ENCODE measurements at regions not wholly inside any gene's neighbourhood (a gene's known extent, or its start where the extent isn't known, plus 50 kb on each side); places are given as distances from the start of the nearest gene placed in this dataset.

DNA sequence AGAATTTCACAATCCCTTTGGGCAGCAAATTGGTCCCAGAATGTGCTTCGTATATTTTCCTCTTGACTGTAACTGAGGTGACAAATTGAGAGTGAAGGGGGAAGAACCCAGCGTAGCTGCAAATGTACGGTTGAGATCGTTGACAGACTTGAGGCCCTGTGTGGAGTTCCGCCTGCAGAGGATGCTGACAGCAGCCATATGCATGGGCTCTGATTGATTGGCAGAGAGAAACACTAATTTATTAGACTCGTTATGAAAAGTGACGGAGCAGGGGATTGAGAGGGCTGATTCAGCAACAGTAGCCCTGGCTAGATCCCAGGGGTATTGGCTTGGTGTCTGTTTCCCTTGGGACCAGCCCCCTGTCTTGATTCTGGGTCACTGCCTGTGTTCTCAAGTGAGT is 930.1 kb upstream of the EEF2KMT start:
- FAIRE-seq: no peak

More for the DNA sequence above, 930.1 kb upstream of the EEF2KMT start:
- no peak for TF ChIP-seq SRSF4 (IDR thresholded peaks at IDR 0.05; ENCODE audit: low read depth, low read length, poor library complexity, severe bottlenecking)
- TF ChIP-seq ZNF501 (CRISPR knock-in tag; IDR thresholded peaks at IDR 0.05): no peak
- no peak for TF ChIP-seq CBX1 (IDR thresholded peaks at IDR 0.05; ENCODE audit: low read depth)
- TF ChIP-seq ZBTB7B (CRISPR knock-in tag; IDR thresholded peaks at IDR 0.05): no peak
- TF ChIP-seq, protein P1, sequence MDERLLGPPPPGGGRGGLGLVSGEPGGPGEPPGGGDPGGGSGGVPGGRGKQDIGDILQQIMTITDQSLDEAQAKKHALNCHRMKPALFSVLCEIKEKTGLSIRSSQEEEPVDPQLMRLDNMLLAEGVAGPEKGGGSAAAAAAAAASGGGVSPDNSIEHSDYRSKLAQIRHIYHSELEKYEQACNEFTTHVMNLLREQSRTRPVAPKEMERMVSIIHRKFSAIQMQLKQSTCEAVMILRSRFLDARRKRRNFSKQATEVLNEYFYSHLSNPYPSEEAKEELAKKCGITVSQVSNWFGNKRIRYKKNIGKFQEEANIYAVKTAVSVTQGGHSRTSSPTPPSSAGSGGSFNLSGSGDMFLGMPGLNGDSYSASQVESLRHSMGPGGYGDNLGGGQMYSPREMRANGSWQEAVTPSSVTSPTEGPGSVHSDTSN (CRISPR knock-in tag; IDR thresholded peaks at IDR 0.05): no peak
- TF ChIP-seq MYNN (CRISPR knock-in tag; IDR thresholded peaks at IDR 0.05; ENCODE audit: low read depth): no peak
- TF ChIP-seq, protein P2, sequence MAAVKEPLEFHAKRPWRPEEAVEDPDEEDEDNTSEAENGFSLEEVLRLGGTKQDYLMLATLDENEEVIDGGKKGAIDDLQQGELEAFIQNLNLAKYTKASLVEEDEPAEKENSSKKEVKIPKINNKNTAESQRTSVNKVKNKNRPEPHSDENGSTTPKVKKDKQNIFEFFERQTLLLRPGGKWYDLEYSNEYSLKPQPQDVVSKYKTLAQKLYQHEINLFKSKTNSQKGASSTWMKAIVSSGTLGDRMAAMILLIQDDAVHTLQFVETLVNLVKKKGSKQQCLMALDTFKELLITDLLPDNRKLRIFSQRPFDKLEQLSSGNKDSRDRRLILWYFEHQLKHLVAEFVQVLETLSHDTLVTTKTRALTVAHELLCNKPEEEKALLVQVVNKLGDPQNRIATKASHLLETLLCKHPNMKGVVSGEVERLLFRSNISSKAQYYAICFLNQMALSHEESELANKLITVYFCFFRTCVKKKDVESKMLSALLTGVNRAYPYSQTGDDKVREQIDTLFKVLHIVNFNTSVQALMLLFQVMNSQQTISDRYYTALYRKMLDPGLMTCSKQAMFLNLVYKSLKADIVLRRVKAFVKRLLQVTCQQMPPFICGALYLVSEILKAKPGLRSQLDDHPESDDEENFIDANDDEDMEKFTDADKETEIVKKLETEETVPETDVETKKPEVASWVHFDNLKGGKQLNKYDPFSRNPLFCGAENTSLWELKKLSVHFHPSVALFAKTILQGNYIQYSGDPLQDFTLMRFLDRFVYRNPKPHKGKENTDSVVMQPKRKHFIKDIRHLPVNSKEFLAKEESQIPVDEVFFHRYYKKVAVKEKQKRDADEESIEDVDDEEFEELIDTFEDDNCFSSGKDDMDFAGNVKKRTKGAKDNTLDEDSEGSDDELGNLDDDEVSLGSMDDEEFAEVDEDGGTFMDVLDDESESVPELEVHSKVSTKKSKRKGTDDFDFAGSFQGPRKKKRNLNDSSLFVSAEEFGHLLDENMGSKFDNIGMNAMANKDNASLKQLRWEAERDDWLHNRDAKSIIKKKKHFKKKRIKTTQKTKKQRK (IDR thresholded peaks at IDR 0.05; ENCODE audit: low read length): no peak
- no peak for TF ChIP-seq SMYD3 (CRISPR knock-in tag; IDR thresholded peaks at IDR 0.05)
- TF ChIP-seq ZNF773 (CRISPR knock-in tag; IDR thresholded peaks at IDR 0.05; ENCODE audit: borderline replicate concordance): no peak
- TF ChIP-seq MXD4 (CRISPR knock-in tag; IDR thresholded peaks at IDR 0.05): no peak
- TF ChIP-seq, protein P3, sequence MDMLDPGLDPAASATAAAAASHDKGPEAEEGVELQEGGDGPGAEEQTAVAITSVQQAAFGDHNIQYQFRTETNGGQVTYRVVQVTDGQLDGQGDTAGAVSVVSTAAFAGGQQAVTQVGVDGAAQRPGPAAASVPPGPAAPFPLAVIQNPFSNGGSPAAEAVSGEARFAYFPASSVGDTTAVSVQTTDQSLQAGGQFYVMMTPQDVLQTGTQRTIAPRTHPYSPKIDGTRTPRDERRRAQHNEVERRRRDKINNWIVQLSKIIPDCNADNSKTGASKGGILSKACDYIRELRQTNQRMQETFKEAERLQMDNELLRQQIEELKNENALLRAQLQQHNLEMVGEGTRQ (IDR thresholded peaks at IDR 0.05; ENCODE audit: low read depth, low read length): no peak
- TF ChIP-seq, protein P3 (CRISPR knock-in tag; IDR thresholded peaks at IDR 0.05; ENCODE audit: borderline replicate concordance): no peak
- TF ChIP-seq NR2F6 (IDR thresholded peaks at IDR 0.05): no peak
- TF ChIP-seq NR2F6 (CRISPR knock-in tag; IDR thresholded peaks at IDR 0.05): no peak
- Histone ChIP-seq H3K36me3 (replicated peaks in 1 of 2; ENCODE audit: control insufficient read depth in 1 of 2, insufficient read depth in 2 of 2, low read length in 2 of 2) (no peaks in the 10 kb centered on the region), H3K9me3 (ENCODE audit: low read length) (no peaks in the 10 kb centered on the region), H2AFZ (ENCODE audit: low read length) (no peak overlapping the region), H3K9ac (ENCODE audit: insufficient read depth, low read depth, low read length) (no peak overlapping the region), H3K4me1 (ENCODE audit: insufficient read depth, low read length) (no peaks in the 10 kb centered on the region), H3K4me3 (replicated peaks in 1 of 3; ENCODE audit: insufficient read depth in 1 of 3, low read depth in 2 of 3, low read length in 3 of 3) (no peak overlapping the region), H3K27ac (ENCODE audit: extremely low read length, insufficient read depth, low read length) (no peak overlapping the region), H3K27me3 (ENCODE audit: control insufficient read depth in 1 of 2, insufficient read depth in 2 of 2, low read length in 2 of 2) (no peaks in the 10 kb centered on the region; a peak in 1 of 5 replicates), H3K4me2 (ENCODE audit: low read depth, low read length) (no peak overlapping the region), H3K79me2 (ENCODE audit: insufficient read depth, low read length) (no peaks in the 10 kb centered on the region), H4K20me1 (ENCODE audit: insufficient read depth, low read length) (no peaks in the 10 kb centered on the region)
- intact Hi-C loops (cut with micrococcal nuclease; ENCODE audit: unreplicated experiment): no loop called here
- ATAC-seq: no peak
- DNase-seq (ENCODE audit: low spot score): no peak
- 6% methylated on average over 5 of the region's 7 CpGs for WGBS (ENCODE audit: low lambda C conversion rate)
- no TSS peak for BruUV-seq (replicated peaks)
- POLR2A ChIA-PET: no interaction called here
- CTCF ChIA-PET (ENCODE audit: low intra/inter-chr PET ratio, low total read pairs): no interaction called here
- in situ Hi-C loops (cut with HindIII; ENCODE audit: extremely low pct_ligation_motif_present, low pct_unique_long_range_greater_than_20kb): no loop called here

Measured in HepG2 (cell line).